HL-60 (cell line): ENCODE measurements at regions not wholly inside any gene's neighbourhood (a gene's known extent, or its start where the extent isn't known, plus 50 kb on each side); places are given as distances from the start of the nearest gene placed in this dataset.

Experiments
- DNase-seq, 2 experiments: peaks; one replicate each; pipeline ENCODE4 v3.0.0-alpha.2; 2010 to 2020; ENCODE audit warnings: low read depth in 1 of 2, low spot score in 1 of 2
- H3K27ac ChIP-seq: fragments of 250-450 bp; sonication (Bioruptor Pico); replicated peaks from 2 replicates; pipeline ENCODE4 v1.5.1; 2020; ENCODE audit warnings: mild to moderate bottlenecking, moderate library complexity
- H3K27me3 ChIP-seq: fragments of 250-450 bp; sonication (Bioruptor Pico); 2 replicates; pipeline ENCODE4 v1.5.1; 2021; ENCODE audit warnings: mild to moderate bottlenecking, moderate library complexity; ENCODE audit not compliant: insufficient read depth, poor library complexity, severe bottlenecking
- H3K4me3 ChIP-seq: replicated peaks from 2 replicates; pipeline ENCODE4 v1.5.1; 2011; ENCODE audit warnings: mild to moderate bottlenecking, control low read depth, low read length; ENCODE audit not compliant: insufficient read depth
- GABPA ChIP-seq: IDR thresholded peaks from 2 replicates; pipeline ENCODE4 v1.6.1; 2012; ENCODE audit warnings: low read depth
- POLR2AphosphoS5 ChIP-seq: IDR thresholded peaks from 2 replicates; pipeline ENCODE4 v1.6.1; 2012; ENCODE audit warnings: low read depth
- SPI1 ChIP-seq: IDR thresholded peaks from 2 replicates; pipeline ENCODE4 v1.6.1; 2012; ENCODE audit warnings: low read depth, mild to moderate bottlenecking, borderline replicate concordance
- TF ChIP-seq, protein P1 (sequence below): IDR thresholded peaks from one replicate; pipeline ENCODE4 v1.5.1; 2011; ENCODE audit warnings: low read length, control low read depth, inconsistent platforms; ENCODE audit not compliant: insufficient read depth
- TF ChIP-seq, protein P2 (sequence below): IDR thresholded peaks from 2 replicates; pipeline ENCODE4 v1.6.1; 2012; ENCODE audit warnings: low read depth; ENCODE audit not compliant: insufficient replicate concordance

- no peak overlapping the region for H3K27ac ChIP-seq
- DNase-seq: no peak
- TF ChIP-seq GABPA (no peak), SPI1 (no peak), POLR2AphosphoS5 (no peak)
- TF ChIP-seq, protein P1, sequence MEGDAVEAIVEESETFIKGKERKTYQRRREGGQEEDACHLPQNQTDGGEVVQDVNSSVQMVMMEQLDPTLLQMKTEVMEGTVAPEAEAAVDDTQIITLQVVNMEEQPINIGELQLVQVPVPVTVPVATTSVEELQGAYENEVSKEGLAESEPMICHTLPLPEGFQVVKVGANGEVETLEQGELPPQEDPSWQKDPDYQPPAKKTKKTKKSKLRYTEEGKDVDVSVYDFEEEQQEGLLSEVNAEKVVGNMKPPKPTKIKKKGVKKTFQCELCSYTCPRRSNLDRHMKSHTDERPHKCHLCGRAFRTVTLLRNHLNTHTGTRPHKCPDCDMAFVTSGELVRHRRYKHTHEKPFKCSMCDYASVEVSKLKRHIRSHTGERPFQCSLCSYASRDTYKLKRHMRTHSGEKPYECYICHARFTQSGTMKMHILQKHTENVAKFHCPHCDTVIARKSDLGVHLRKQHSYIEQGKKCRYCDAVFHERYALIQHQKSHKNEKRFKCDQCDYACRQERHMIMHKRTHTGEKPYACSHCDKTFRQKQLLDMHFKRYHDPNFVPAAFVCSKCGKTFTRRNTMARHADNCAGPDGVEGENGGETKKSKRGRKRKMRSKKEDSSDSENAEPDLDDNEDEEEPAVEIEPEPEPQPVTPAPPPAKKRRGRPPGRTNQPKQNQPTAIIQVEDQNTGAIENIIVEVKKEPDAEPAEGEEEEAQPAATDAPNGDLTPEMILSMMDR: no peak
- TF ChIP-seq, protein P2, sequence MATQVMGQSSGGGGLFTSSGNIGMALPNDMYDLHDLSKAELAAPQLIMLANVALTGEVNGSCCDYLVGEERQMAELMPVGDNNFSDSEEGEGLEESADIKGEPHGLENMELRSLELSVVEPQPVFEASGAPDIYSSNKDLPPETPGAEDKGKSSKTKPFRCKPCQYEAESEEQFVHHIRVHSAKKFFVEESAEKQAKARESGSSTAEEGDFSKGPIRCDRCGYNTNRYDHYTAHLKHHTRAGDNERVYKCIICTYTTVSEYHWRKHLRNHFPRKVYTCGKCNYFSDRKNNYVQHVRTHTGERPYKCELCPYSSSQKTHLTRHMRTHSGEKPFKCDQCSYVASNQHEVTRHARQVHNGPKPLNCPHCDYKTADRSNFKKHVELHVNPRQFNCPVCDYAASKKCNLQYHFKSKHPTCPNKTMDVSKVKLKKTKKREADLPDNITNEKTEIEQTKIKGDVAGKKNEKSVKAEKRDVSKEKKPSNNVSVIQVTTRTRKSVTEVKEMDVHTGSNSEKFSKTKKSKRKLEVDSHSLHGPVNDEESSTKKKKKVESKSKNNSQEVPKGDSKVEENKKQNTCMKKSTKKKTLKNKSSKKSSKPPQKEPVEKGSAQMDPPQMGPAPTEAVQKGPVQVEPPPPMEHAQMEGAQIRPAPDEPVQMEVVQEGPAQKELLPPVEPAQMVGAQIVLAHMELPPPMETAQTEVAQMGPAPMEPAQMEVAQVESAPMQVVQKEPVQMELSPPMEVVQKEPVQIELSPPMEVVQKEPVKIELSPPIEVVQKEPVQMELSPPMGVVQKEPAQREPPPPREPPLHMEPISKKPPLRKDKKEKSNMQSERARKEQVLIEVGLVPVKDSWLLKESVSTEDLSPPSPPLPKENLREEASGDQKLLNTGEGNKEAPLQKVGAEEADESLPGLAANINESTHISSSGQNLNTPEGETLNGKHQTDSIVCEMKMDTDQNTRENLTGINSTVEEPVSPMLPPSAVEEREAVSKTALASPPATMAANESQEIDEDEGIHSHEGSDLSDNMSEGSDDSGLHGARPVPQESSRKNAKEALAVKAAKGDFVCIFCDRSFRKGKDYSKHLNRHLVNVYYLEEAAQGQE: no peak
- no peak overlapping the region for H3K4me3 ChIP-seq
- no peaks in the 10 kb centered on the region for H3K27me3 ChIP-seq
Measured at GRCh38 chr7:69162326-69162725, 435.9 kb upstream of the AUTS2 start.

DNA sequence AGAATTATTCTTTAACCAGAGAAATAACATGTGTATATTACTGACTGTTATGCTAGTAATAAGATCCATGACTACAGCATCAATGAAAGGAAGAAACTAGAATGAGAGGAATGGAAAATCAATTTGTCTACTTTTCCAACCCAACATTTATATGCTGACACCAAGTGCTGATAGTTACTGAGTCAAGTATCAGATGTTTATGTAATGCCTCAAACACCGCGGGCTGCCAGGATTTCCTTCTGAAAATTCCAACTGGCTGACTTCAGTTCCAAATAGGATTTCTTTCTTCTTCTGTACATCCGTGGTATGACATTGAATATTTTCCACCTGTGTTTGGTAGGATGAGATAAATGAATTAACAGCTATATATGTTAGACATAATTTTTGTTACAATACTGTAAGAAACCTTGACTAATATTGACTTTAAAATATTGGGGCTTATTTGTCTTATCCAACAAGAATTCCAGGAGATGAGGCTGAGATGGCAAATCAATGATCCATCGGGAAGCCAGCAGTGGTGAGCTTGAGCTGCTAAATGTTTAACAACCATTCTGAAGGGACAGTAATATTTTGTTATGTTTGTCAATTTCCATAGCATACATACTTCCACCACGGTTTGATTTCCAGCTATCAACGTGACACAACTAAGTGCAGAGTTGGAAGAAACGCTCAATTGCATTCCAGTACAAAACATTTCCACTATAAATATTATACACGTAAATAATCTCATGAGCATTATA is 435.2 kb upstream of the AUTS2 start:
- TF ChIP-seq, protein P2: no peak
- TF ChIP-seq, protein P1: no peak
- TF ChIP-seq POLR2AphosphoS5 (no peak), SPI1 (no peak), GABPA (no peak)
- Histone ChIP-seq H3K27me3 (no peaks in the 10 kb centered on the region), H3K27ac (no peak overlapping the region), H3K4me3 (no peak overlapping the region)
- DNase-seq: no peak

- no peaks in the 10 kb centered on the region for H3K27me3 ChIP-seq
- H3K27ac ChIP-seq: no peak overlapping the region
- no peak overlapping the region for H3K4me3 ChIP-seq
- TF ChIP-seq, protein P2: no peak
- TF ChIP-seq POLR2AphosphoS5: no peak
- no peak for TF ChIP-seq SPI1
- TF ChIP-seq, protein P1: no peak
- TF ChIP-seq GABPA: no peak
- no peak for DNase-seq
Measured at GRCh38 chr7:69166979-69167516, 431.2 kb upstream of the AUTS2 start.
